ENCODE measurements at regions not wholly inside any gene's neighbourhood (a gene's known extent, or its start where the extent isn't known, plus 50 kb on each side); places are given as distances from the start of the nearest gene placed in this dataset.

DNA sequence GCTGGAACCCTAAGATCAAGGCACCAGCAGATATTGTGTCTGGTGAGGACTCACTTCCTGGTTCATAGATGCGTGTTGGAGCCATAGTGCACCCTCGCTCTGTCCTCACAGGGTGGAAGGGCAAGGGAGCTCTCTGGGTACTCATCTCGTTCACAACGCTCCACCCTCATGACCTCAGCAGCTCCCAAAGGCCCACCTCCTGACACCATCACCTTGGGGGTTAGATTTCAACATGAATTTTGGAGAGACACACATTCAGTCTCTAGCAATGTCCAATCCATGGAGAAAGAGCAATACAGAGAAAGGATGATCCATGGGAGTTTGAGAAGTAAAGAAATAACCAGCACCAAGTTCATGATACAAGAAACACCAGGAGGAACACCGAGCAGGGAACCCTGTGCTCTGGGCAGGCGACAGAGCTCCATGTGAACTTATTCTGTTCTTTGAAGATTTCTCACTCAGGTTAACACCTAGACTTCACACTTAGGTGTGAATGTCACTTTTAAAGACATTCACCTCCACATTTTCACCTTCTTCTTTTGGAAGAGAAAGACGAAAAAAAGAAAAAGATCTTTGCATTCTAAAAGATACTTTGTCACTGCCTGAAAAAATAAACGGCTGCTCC lies 171.8 kb upstream of the FAM9B start:
- no peak for DNase-seq (ENCODE audit: low spot score)
- no peak for TF ChIP-seq CTCF (IDR thresholded peaks at IDR 0.05)
- no peak for ATAC-seq (ENCODE audit: low FRiP score)

GRCh38 chrX:9207142-9207541 lies 173.2 kb upstream of the FAM9B start:
- ATAC-seq (ENCODE audit: low FRiP score) = no peak
- TF ChIP-seq CTCF (IDR thresholded peaks at IDR 0.05) = no peak
- no peak for DNase-seq (ENCODE audit: low spot score)

DNA sequence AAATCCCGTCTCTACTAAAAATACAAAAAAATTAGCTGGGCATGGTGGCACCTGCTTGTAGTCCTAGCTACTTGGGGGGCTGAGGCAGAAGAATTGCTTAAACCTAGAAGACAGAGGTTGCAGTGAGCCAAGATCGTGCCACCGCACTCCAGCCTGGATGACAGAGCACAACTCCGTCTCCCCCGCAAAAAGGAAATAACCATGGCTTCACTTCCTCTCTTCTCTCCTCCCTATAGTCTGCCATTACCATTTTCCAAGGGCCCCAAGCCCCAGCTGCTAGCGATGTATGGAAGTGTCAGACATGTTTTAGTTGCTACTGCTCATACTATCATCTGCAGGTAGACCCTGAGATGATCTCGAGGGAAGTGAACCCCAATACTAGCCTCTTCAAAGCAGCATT lies 177.3 kb upstream of the FAM9B start:
- TF ChIP-seq CTCF (IDR thresholded peaks at IDR 0.05) = no peak
- DNase-seq (ENCODE audit: low spot score) = no peak
- no peak for ATAC-seq (ENCODE audit: low FRiP score)

- TF ChIP-seq CTCF (IDR thresholded peaks at IDR 0.05) = no peak
- ATAC-seq (ENCODE audit: low FRiP score) (no peak), DNase-seq (ENCODE audit: low spot score) (no peak)
Observed at GRCh38 chrX:9221781-9222180, 187.9 kb upstream of the FAM9B start.

DNA sequence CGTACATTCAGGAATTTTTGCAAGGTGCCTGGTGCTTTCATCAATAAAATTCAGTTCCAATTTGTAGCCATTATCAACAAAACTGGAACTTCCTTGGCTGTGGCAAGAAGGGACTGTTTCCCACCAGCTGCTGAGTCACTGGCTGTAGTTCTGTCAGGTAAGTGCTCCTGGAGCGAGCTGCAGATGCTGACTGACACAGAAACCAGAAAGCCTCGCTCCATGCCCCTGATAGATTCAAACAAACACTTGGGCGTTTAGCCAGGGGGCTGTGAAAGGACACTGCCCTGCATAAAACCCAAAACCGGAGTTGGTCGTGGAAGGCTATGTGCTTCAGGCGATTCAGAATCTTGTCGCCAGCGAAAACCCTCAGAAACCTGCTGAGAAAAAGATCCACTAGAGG lies 188.4 kb upstream of the FAM9B start:
- no peak for TF ChIP-seq CTCF (IDR thresholded peaks at IDR 0.05)
- ATAC-seq (ENCODE audit: low FRiP score) (no peak), DNase-seq (ENCODE audit: low spot score) (no peak)

GRCh38 chrX:9227276-9227675 lies 193.3 kb upstream of the FAM9B start:
- TF ChIP-seq CTCF (IDR thresholded peaks at IDR 0.05) = no peak
- no peak for DNase-seq (ENCODE audit: low spot score)
- ATAC-seq (ENCODE audit: low FRiP score) = no peak

DNA sequence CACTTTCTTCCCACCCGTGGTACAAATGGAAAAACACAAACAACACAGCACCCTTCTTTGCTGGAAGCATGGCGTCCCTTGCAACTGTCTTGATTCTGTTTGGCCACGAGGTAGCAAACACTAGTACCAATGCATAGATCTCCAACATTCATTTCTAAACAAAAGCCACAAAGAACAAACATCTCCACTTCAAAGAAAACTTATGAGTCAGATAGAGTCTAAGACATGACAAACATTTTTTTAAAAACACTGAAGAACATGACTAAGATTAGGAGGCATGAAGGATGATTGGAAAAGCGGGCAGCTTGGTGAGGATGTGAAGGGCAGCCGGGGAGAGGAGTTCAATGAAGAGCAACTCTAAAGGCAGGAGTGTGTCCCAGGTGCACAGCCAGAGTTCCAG lies 197.6 kb upstream of the FAM9B start:
- no peak for TF ChIP-seq CTCF (IDR thresholded peaks at IDR 0.05)
- ATAC-seq (ENCODE audit: low FRiP score) (no peak), DNase-seq (ENCODE audit: low spot score) (no peak)
